ENCODE measurements at regions not wholly inside any gene's neighbourhood (a gene's known extent, or its start where the extent isn't known, plus 50 kb on each side); places are given as distances from the start of the nearest gene placed in this dataset.

GRCh38 chr11:16468735-16469453, 112.5 kb upstream of the SOX6 start:
- no peaks in the 10 kb centered on the region for H3K27me3 ChIP-seq (ENCODE audit: insufficient read depth, low read length)
- no peak overlapping the region for H3K4me3 ChIP-seq (ENCODE audit: low read length)
- H3K9me3 ChIP-seq (ENCODE audit: insufficient read depth, low read depth, low read length), result no peaks in the 10 kb centered on the region
- H3K4me1 ChIP-seq (ENCODE audit: insufficient read depth, low read length), result peaks cover 20% of the 10 kb centered on the region
- 97% methylated on average over 4 of the region's 5 CpGs for WGBS
- no peaks in the 10 kb centered on the region for H3K36me3 ChIP-seq (ENCODE audit: insufficient read depth, low read length)
- no peak overlapping the region for H3K27ac ChIP-seq (ENCODE audit: low read depth, low read length)
- H3K9ac ChIP-seq (ENCODE audit: low read depth, low read length), result no peak overlapping the region

DNA sequence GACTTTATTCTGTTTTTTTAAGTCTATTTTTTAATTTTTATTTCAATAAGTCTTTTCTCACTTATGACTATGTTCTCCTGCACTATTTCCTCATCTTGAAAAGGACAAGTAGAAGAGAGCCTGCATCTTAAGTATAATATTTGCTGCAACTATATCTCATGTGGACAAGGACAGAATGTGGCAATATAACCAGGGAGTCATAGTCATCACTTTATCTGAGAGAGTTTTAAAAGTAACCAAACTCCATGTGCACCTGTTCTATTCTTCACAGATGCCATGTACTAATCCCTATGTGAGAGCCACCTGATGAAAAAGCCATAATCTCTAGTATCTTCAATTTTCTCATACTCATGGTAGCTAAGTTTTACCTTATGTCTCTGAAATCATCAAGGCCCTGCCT, 104.2 kb upstream of the SOX6 start:
- Histone ChIP-seq H3K27ac (ENCODE audit: low read depth, low read length) (no peak overlapping the region), H3K4me3 (ENCODE audit: low read length) (no peak overlapping the region), H3K36me3 (ENCODE audit: insufficient read depth, low read length) (no peaks in the 10 kb centered on the region), H3K4me1 (ENCODE audit: insufficient read depth, low read length) (no peaks in the 10 kb centered on the region), H3K9me3 (ENCODE audit: insufficient read depth, low read depth, low read length) (no peaks in the 10 kb centered on the region), H3K27me3 (ENCODE audit: insufficient read depth, low read length) (no peaks in the 10 kb centered on the region; the same call in 1 of the 2 replicates), H3K9ac (ENCODE audit: low read depth, low read length) (no peak overlapping the region)

GRCh38 chr11:16456366-16456765, 100.0 kb upstream of the SOX6 start:
- Histone ChIP-seq H3K27ac (ENCODE audit: low read depth, low read length) (no peak overlapping the region), H3K4me1 (ENCODE audit: insufficient read depth, low read length) (no peaks in the 10 kb centered on the region)
- 82% methylated on average over 2 of the region's 2 CpGs for WGBS

DNA sequence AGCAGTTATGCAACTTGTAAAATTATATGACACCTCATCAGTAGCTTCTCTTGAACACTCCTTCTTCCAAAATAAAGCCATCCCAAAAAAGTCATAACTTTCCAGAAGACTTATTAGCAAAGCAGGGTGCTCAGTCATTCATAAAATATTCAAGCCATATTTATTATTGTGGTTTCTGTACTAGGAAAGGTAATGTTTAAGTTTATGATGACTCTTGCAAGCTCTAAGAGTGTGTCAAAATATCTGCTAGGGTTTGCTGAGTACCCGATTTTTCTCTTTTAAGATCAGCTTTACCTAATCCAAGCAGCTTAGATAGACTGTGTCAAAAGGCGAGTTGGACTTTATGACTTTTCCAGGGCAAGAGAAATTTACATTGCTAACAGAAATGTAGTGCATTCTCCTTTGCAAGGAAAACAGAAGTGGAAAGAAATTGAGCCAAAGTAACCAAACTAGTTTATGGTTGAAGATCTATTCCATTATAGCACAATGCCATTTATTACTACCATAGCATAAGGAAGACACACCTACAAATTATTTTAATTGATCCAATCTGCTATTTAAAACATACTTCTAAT, 98.0 kb upstream of the SOX6 start:
- 97% methylated on average over 2 of the region's 2 CpGs for WGBS
- H3K4me3 ChIP-seq (ENCODE audit: low read length), result no peak overlapping the region

More at GRCh38 chr11:16456366-16456765, 100.0 kb upstream of the SOX6 start:
- Histone ChIP-seq H3K36me3 (ENCODE audit: insufficient read depth, low read length) (no peaks in the 10 kb centered on the region), H3K27me3 (ENCODE audit: insufficient read depth, low read length) (peaks cover 2% of the 10 kb centered on the region; the same call in 1 of the 2 replicates), H3K4me3 (ENCODE audit: low read length) (no peak overlapping the region), H3K9me3 (ENCODE audit: insufficient read depth, low read depth, low read length) (no peaks in the 10 kb centered on the region), H3K9ac (ENCODE audit: low read depth, low read length) (no peak overlapping the region)

GRCh38 chr11:16448123-16448717, 91.9 kb upstream of the SOX6 start:
- Histone ChIP-seq H3K27me3 (ENCODE audit: insufficient read depth, low read length) (peaks cover 11% of the 10 kb centered on the region; the same call in 1 of the 2 replicates), H3K27ac (ENCODE audit: low read depth, low read length) (no peak overlapping the region), H3K9ac (ENCODE audit: low read depth, low read length) (no peak overlapping the region), H3K36me3 (ENCODE audit: insufficient read depth, low read length) (no peaks in the 10 kb centered on the region), H3K4me1 (ENCODE audit: insufficient read depth, low read length) (no peaks in the 10 kb centered on the region), H3K4me3 (ENCODE audit: low read length) (no peak overlapping the region), H3K9me3 (ENCODE audit: insufficient read depth, low read depth, low read length) (no peaks in the 10 kb centered on the region)
- WGBS, result no CpG with 5 or more reads among the region's 1 CpG

More for the DNA sequence above, 98.0 kb upstream of the SOX6 start:
- H3K4me1 ChIP-seq (ENCODE audit: insufficient read depth, low read length), result no peaks in the 10 kb centered on the region
- H3K36me3 ChIP-seq (ENCODE audit: insufficient read depth, low read length), result no peaks in the 10 kb centered on the region
- no peaks in the 10 kb centered on the region for H3K9me3 ChIP-seq (ENCODE audit: insufficient read depth, low read depth, low read length)
- 0 out of 2 replicates have a peak, but pooled peaks cover 2% of the 10 kb centered on the region for H3K27me3 ChIP-seq (ENCODE audit: insufficient read depth, low read length)
- no peak overlapping the region for H3K9ac ChIP-seq (ENCODE audit: low read depth, low read length)
- H3K27ac ChIP-seq (ENCODE audit: low read depth, low read length), result no peak overlapping the region

DNA sequence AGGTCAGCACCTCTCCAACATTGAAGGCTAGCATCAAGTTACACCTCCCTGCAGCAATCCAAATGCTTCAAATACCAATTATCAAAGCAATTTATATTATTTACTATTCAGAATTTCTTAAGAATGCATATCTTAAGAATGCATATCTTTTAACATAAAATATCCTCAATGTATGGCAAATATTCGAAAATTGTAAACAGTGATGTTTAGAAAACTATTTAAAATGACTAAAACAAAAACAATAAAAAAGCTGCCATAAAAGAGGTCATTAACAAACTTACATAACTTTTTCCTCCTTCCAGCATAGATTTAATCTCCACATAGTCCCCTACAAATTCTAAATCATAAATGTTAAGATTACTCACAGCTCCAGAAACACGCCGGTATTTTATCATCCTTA, 85.1 kb upstream of the SOX6 start:
- Histone ChIP-seq H3K27ac (ENCODE audit: low read depth, low read length) (no peak overlapping the region), H3K4me3 (ENCODE audit: low read length) (no peak overlapping the region), H3K9me3 (ENCODE audit: insufficient read depth, low read depth, low read length) (no peaks in the 10 kb centered on the region), H3K36me3 (ENCODE audit: insufficient read depth, low read length) (no peaks in the 10 kb centered on the region), H3K9ac (ENCODE audit: low read depth, low read length) (no peak overlapping the region), H3K4me1 (ENCODE audit: insufficient read depth, low read length) (0 out of 2 replicates have a peak, but pooled peaks cover 8% of the 10 kb centered on the region), H3K27me3 (ENCODE audit: insufficient read depth, low read length) (peaks cover 7% of the 10 kb centered on the region; the same call in 1 of the 2 replicates)
- WGBS, result 100% methylated on average over 2 of the region's 3 CpGs

DNA sequence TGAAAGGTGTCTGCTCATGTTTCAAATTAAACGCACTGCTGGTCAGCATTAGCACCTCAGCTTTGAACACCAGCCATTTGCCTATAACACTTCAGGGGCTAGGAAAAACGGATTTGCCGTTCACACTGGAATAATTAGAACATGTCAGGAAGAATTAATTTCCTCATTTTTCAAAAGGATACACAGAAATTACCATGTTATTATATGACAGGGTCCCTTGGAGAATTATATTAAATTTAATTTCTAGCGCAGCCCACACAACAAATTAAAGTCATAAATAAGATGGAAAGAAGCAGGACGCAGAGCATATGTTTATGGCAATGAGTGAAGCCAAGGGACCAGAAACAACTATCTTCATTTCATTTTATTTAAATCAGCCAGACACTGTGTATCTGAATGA, 83.8 kb upstream of the SOX6 start:
- whole genome bisulfite sequencing, result 95% methylated on average over 3 of the region's 5 CpGs
- H3K36me3 ChIP-seq (ENCODE audit: insufficient read depth, low read length), result no peaks in the 10 kb centered on the region
- peaks cover 6% of the 10 kb centered on the region; the same call in 1 of the 2 replicates for H3K27me3 ChIP-seq (ENCODE audit: insufficient read depth, low read length)
- H3K4me1 ChIP-seq (ENCODE audit: insufficient read depth, low read length), result 0 out of 2 replicates have a peak, but pooled peaks cover 8% of the 10 kb centered on the region
- no peak overlapping the region for H3K27ac ChIP-seq (ENCODE audit: low read depth, low read length)
- H3K9ac ChIP-seq (ENCODE audit: low read depth, low read length), result no peak overlapping the region
- no peak overlapping the region for H3K4me3 ChIP-seq (ENCODE audit: low read length)
- H3K9me3 ChIP-seq (ENCODE audit: insufficient read depth, low read depth, low read length), result no peaks in the 10 kb centered on the region

DNA sequence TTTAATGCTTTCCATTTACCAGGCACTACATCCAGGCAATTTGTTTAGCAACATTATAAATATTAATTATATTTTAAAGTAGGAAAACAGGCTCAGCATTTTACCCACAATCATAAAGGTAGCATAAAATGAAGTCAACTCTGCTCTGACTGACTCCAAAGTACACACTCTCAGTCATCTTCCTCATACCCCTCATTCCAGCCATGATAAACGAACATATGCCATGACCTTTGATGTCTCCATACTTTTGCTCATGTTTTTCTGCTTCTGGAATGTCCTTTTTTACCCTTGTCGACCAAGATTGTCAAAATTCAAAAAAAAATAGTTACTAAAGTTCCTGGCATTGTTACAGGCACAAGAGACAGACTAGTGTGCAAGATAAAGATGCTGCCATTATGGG, 77.7 kb upstream of the SOX6 start:
- H3K9me3 ChIP-seq (ENCODE audit: insufficient read depth, low read depth, low read length), result no peaks in the 10 kb centered on the region
- H3K9ac ChIP-seq (ENCODE audit: low read depth, low read length), result no peak overlapping the region
- H3K36me3 ChIP-seq (ENCODE audit: insufficient read depth, low read length), result no peaks in the 10 kb centered on the region
- H3K4me3 ChIP-seq (ENCODE audit: low read length), result no peak overlapping the region
- no peaks in the 10 kb centered on the region for H3K4me1 ChIP-seq (ENCODE audit: insufficient read depth, low read length)
- 81% methylated on average over 2 of the region's 2 CpGs for WGBS
- no peak overlapping the region for H3K27ac ChIP-seq (ENCODE audit: low read depth, low read length)
- H3K27me3 ChIP-seq (ENCODE audit: insufficient read depth, low read length), result peaks cover 6% of the 10 kb centered on the region; the same call in 1 of the 2 replicates

GRCh38 chr11:16430674-16431073, 74.3 kb upstream of the SOX6 start:
- Histone ChIP-seq H3K27ac (ENCODE audit: low read depth, low read length) (no peak overlapping the region), H3K36me3 (ENCODE audit: insufficient read depth, low read length) (no peaks in the 10 kb centered on the region), H3K27me3 (ENCODE audit: insufficient read depth, low read length) (0 out of 2 replicates have a peak, but pooled peaks cover 2% of the 10 kb centered on the region), H3K4me1 (ENCODE audit: insufficient read depth, low read length) (no peaks in the 10 kb centered on the region), H3K9me3 (ENCODE audit: insufficient read depth, low read depth, low read length) (0 out of 2 replicates have a peak, but pooled peaks cover 2% of the 10 kb centered on the region), H3K4me3 (ENCODE audit: low read length) (no peak overlapping the region), H3K9ac (ENCODE audit: low read depth, low read length) (no peak overlapping the region)
- WGBS, result 88% methylated on average over 1 of the region's 1 CpG

GRCh38 chr11:16421826-16422225, 65.5 kb upstream of the SOX6 start:
- Histone ChIP-seq H3K9me3 (ENCODE audit: insufficient read depth, low read depth, low read length) (0 out of 2 replicates have a peak, but pooled peaks cover 2% of the 10 kb centered on the region), H3K4me1 (ENCODE audit: insufficient read depth, low read length) (no peaks in the 10 kb centered on the region), H3K4me3 (ENCODE audit: low read length) (no peak overlapping the region), H3K36me3 (ENCODE audit: insufficient read depth, low read length) (no peaks in the 10 kb centered on the region), H3K27ac (ENCODE audit: low read depth, low read length) (no peak overlapping the region), H3K9ac (ENCODE audit: low read depth, low read length) (no peak overlapping the region), H3K27me3 (ENCODE audit: insufficient read depth, low read length) (peaks cover 41% of the 10 kb centered on the region)
- WGBS, result 94% methylated on average over 1 of the region's 2 CpGs

DNA sequence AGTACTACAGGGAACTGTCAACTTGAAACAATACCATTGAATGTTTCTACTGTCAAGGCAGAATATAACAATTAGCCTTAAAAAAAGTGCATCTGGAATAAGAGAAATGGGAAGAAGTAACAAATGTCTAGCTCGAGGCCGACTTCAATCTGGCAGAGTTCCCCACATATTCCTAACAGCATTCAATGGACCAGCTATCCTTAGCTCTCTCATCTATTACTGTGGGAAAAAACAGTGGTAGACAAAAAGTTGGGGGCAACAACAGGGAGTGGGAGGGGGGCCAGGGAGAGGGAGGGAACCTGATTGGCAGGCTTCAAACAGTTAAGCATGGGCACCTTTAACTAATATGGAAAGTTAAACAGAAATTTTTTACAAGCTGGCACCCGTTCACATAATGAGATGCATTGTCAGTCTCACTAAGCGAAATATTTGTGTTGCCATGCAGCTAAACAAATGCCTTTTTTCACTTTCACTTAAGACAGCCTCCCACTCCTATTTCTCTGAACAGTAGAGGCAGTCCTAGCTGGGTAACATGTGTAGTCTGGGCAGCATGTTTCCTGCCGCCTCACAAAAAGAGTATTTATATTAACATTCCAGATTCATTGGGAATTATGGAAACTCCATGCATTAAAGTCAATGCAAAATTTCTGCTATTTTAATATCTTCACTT, 62.2 kb upstream of the SOX6 start:
- WGBS, result 87% methylated on average over 3 of the region's 5 CpGs
- Histone ChIP-seq H3K36me3 (ENCODE audit: insufficient read depth, low read length) (no peaks in the 10 kb centered on the region), H3K4me1 (ENCODE audit: insufficient read depth, low read length) (no peaks in the 10 kb centered on the region), H3K27me3 (ENCODE audit: insufficient read depth, low read length) (peaks cover 69% of the 10 kb centered on the region), H3K4me3 (ENCODE audit: low read length) (no peak overlapping the region), H3K9me3 (ENCODE audit: insufficient read depth, low read depth, low read length) (no peaks in the 10 kb centered on the region), H3K27ac (ENCODE audit: low read depth, low read length) (no peak overlapping the region), H3K9ac (ENCODE audit: low read depth, low read length) (no peak overlapping the region)

Data from HUES64 (cell line).